ENCODE measurements at regions not wholly inside any gene's neighbourhood (a gene's known extent, or its start where the extent isn't known, plus 50 kb on each side); places are given as distances from the start of the nearest gene placed in this dataset.

DNA sequence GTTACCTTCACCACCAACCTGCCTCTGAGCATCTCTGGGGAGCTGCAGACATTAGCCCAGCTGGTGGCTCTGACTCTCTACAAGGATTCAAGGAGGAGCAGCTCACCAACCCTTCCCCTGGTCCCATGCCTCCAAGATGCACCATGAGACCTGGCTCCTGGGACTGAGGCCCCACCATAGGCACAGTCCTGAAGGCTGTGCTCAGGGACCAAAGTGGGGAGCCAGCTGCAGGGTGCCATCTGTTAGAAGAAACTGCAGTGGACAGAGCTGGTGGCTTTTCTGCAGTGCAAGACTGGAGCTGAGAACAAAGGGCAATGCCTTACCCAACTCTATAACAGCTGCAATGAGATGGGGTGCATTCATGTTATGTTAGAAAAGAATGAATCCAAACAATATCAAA, 581.6 kb downstream of the TCERG1L start:
- H3K27ac Mint-ChIP-seq: no peak overlapping the region
- H3K4me1 Mint-ChIP-seq: no peaks in the 10 kb centered on the region
- no peak overlapping the region for H3K4me3 Mint-ChIP-seq
- peaks cover 4% of the 10 kb centered on the region for H3K27me3 Mint-ChIP-seq
- H3K9me3 Mint-ChIP-seq: no peaks in the 10 kb centered on the region
- no peaks in the 10 kb centered on the region for H3K36me3 Mint-ChIP-seq

DNA sequence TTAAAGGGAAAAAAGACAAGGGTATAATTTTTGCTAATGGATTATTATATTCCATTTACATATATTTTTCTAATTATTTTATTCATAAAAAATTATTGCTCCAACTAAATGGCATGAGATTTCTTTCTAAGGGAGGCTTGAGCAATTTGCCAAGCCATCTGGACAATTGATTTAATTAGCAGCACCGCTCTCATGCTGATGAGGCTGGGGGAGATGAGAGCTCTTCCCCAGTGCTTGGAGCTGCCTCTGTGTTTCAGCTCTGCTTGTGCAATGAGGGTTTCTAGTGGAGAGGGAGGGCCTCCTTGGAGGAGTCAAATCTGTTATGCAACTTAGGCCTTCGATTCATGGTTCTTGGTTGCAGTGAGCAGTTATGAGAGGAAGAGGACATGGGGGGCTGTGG, 574.3 kb downstream of the TCERG1L start:
- no peak overlapping the region for H3K4me3 Mint-ChIP-seq
- H3K36me3 Mint-ChIP-seq: no peaks in the 10 kb centered on the region
- H3K4me1 Mint-ChIP-seq: no peaks in the 10 kb centered on the region
- H3K27me3 Mint-ChIP-seq: no peaks in the 10 kb centered on the region
- H3K27ac Mint-ChIP-seq: no peak overlapping the region
- no peaks in the 10 kb centered on the region for H3K9me3 Mint-ChIP-seq

DNA sequence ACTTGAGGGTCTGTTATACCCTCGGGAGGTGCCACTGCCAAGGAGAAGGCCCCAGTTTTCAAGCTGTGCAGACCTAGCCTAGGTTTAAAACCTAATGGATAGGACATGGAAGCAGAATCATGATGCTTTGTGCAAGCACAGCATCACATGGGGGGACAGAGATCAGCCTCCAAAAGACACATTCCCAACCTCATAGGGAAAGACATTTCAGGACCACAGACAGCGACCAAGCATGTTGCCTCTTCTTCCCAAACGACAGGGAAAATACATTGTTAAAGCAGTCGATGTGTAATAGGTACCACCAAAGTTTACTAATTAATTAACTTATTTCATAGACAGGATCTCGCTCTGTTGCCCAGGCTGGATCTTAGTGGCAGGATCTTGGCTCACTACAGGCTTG, 573.9 kb downstream of the TCERG1L start:
- Mint-ChIP-seq H3K27me3 (no peaks in the 10 kb centered on the region), H3K4me1 (no peaks in the 10 kb centered on the region), H3K36me3 (no peaks in the 10 kb centered on the region), H3K27ac (no peak overlapping the region), H3K4me3 (no peak overlapping the region), H3K9me3 (no peaks in the 10 kb centered on the region)

DNA sequence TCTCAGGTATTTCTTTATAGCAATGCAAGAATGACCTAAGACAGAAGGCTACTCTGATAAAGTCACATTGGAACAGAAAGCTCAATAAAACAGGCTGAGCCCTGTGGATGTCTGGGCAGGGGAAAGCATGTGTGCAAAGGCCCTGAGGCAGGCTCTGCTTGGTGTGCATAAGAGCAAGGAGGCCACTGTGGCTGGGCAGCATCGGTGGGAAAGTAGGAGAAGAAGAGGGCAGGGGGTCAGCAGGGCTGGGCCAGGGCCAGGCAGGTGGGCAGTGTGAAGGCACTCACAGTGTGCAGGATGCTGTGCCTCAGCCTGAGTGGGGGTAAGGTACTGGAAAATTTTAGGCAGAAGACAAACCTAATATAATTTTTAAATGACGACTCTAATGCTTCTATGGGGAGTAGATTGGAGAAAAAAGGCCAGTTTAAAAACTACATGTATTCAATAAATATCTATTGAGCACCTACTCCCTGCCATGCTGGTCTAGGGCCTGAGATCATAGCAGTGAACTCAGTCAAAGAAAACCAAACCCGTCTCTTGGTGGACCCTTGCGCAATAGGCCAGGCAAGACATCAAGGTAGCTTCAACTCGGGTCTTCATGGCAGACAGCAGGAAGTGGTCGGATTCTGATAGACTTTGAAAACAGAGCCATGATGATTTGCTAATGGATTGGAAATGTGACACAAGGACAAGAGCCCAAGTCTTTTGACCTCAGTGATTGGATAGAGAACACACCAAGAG, 572.3 kb downstream of the TCERG1L start:
- H3K27me3 Mint-ChIP-seq: peaks cover under 1% of the 10 kb centered on the region
- no peak overlapping the region for H3K4me3 Mint-ChIP-seq
- H3K36me3 Mint-ChIP-seq: no peaks in the 10 kb centered on the region
- no peaks in the 10 kb centered on the region for H3K4me1 Mint-ChIP-seq
- H3K27ac Mint-ChIP-seq: no peak overlapping the region
- no peaks in the 10 kb centered on the region for H3K9me3 Mint-ChIP-seq

DNA sequence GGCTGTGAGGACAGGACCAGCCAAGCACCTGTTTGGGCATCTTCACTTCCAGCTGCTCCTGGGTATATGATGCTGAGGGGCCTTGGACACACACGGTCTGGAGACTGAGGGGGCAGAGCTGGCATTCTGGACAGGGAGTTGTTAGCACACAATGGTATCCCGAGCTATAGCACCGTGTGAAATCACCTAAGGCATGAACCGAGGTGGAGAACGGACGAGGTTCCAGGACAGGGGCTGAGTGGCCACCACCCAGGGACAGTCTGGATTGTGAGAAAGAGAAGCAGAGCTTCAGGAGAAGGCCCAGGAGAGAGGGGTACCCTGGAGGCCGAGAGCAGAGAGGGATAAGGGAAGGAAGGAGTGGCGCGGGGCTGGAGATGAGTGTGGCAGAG, 571.8 kb downstream of the TCERG1L start:
- Mint-ChIP-seq H3K27me3 (peaks cover 1% of the 10 kb centered on the region), H3K4me3 (no peak overlapping the region), H3K4me1 (no peaks in the 10 kb centered on the region), H3K27ac (no peak overlapping the region), H3K9me3 (no peaks in the 10 kb centered on the region), H3K36me3 (no peaks in the 10 kb centered on the region)

DNA sequence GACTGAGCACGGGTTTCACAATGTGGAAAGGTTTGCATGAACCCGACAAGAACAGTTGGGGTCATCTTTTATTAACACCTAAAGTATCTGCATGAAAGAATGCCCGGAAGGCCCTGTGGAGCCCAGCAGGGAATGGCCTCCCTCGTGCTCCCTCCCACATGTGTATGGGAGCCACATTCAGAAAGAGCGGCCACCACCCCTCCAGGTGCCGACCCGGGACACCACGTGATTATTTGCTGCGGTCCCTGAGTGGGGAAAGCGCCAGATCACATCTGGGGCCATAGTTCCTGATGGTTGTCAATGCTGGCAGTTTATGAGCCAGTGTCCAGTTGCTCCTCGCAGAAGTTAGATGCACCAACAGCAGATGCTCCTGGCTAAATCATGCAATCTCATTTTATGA, 571.4 kb downstream of the TCERG1L start:
- Mint-ChIP-seq H3K9me3 (no peaks in the 10 kb centered on the region), H3K4me3 (no peak overlapping the region), H3K27ac (no peak overlapping the region), H3K36me3 (no peaks in the 10 kb centered on the region), H3K4me1 (no peaks in the 10 kb centered on the region), H3K27me3 (peaks cover 1% of the 10 kb centered on the region)

DNA sequence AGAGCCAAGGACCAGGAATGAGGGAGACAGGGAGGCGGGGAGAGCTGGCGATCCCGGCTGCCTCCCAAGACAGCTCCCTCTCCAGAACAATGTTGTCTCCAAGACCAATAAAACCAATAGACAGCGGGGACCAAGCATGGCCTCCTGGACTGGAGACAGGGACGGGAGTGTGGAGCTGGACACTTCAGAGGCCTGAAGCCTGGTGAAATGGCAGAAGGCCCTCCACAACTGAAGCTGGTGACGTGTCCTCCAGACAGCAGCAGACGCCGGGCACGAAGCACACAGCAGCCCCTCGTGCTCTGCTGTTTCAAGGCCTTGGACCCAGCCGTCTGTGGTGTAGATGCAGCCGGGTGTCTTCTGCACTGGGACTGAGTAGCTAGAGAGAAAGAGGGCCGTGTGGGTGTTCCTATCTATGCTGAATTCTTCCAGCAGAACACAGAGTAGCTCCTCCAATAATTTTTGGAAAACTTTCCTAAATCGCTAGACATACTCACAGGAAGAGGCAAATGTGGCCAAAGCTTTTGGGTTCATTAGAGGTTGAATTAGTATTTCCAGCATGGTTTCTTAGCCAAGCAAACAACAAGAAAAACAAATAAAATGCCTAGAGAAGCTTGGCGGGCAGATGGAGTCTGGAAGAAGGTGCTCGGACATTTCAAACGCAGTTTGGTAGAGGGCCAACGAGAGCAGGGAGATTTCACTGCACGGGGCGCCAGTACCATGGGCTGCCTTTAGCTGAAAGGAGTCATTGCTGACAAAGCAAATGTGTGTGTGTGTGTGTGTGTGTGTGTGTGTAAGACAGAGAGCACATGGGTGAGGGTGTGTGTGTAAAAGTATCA, 570.4 kb downstream of the TCERG1L start:
- Mint-ChIP-seq H3K27me3 (peaks cover 1% of the 10 kb centered on the region), H3K4me3 (no peak overlapping the region), H3K9me3 (no peaks in the 10 kb centered on the region), H3K36me3 (no peaks in the 10 kb centered on the region), H3K27ac (no peak overlapping the region), H3K4me1 (no peaks in the 10 kb centered on the region)

DNA sequence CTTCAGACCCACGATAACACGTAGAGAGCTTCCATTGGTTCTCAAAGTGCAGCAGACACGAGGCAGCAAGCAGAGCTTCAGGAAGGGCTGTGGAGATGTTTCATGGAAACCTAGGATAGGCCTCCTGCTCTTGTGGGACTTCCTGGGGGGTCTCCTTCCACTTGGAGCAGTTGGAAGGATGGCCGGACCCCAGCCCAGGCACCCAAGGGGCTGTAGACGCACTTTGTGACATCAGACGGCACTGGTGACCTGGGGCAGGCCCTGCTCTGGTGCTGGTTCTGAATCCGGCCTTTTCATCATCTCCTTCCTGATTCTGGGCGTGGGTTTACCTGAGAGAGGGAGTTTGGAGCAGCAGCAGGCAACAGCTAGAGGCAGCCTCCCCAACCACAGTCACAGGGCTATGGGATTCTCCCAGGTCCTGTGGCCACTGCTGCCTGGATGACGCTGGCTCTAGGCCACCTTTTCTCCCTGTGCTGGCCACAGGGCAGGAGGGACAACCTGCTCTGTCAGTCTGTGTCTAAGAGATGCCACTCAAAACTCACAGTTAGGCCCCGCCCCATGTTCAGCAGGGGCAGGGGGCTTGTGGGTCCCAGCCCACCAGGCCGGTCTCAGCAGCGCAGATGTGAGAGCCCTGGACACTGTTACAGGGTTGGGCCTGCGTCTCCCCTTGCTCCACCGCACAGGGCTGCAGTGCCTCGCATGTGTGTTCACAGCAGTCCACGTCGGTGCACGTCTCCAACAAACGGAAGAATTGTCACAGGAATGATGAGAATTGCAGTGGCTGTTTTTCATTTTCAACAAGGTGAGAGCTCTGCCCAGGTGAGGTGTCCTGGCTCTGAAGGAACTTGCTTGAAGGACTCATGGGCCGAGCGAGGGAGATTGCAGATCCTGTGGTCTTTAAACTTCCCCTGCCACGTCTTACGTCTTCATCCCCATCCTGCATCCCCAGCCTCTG, 569.3 kb downstream of the TCERG1L start:
- H3K4me3 Mint-ChIP-seq: no peak overlapping the region
- H3K4me1 Mint-ChIP-seq: no peaks in the 10 kb centered on the region
- H3K36me3 Mint-ChIP-seq: no peaks in the 10 kb centered on the region

DNA sequence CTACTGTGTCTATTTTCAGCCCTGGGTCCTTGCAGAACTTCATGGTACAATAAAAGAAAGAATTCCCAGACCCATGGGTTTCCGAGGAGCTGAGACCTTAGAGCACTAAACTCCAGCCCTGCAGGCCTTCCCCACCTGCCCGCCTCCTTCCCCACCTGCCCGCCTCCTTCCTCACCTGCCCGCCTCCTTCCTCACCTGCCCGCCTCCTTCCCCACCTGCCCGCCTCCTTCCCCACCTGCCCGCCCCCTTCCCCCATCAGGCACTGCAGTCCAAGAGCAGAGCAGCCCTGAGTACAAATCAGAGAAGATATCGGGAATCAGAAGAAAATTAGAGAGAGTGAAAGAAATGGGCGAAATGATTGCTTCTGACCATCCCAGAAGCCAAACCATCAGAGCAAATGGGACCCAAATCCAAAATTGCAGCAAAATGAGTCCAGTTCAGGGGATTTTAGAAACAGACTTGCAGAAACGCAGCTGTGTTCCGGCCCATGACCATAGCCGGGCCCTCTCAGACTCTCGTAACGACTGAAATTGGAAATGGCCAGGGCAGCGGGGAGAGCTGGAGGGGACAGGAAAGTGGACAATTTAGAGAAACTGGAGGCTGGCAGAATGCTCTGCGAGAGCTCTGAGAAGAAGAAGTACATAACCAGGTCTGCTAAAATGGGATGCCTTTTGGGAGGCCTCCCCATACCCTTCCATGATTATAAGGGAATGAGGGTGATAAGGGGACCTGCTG, 568.4 kb downstream of the TCERG1L start:
- Mint-ChIP-seq H3K27ac (no peak overlapping the region), H3K27me3 (peaks cover 1% of the 10 kb centered on the region), H3K36me3 (no peaks in the 10 kb centered on the region), H3K4me3 (no peak overlapping the region), H3K4me1 (no peaks in the 10 kb centered on the region), H3K9me3 (no peaks in the 10 kb centered on the region)

More for the DNA sequence above, 569.3 kb downstream of the TCERG1L start:
- Mint-ChIP-seq H3K27ac (no peak overlapping the region), H3K27me3 (peaks cover 1% of the 10 kb centered on the region), H3K9me3 (no peaks in the 10 kb centered on the region)

DNA sequence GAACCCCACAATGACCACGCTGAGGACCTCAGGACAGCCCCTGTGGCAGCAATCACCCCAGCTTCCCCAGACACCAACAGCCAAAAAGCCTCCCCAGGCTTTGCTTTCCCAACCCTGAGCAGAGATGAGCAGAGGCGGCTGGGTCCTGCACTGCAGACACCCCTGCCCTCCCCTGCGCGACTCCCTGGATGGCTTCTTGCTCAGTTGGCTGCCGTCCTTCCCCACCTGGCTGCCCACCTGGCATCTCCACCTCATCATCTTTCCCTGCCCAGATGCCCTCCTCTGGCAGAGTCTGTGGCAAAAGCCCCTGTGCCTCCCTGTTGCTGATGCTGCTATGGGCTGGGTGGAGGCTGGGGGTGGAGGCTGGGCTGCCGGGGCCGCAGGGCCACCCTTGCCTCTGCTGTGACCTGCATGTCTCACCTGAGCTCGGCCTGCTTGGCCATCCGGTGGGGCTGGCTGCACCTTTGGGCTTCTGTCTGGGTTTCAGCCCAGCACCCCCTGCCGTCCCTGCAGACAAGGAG, 567.7 kb downstream of the TCERG1L start:
- Mint-ChIP-seq H3K4me1 (no peaks in the 10 kb centered on the region), H3K4me3 (no peak overlapping the region), H3K9me3 (no peaks in the 10 kb centered on the region), H3K27ac (no peak overlapping the region), H3K27me3 (peaks cover 1% of the 10 kb centered on the region), H3K36me3 (no peaks in the 10 kb centered on the region)

DNA sequence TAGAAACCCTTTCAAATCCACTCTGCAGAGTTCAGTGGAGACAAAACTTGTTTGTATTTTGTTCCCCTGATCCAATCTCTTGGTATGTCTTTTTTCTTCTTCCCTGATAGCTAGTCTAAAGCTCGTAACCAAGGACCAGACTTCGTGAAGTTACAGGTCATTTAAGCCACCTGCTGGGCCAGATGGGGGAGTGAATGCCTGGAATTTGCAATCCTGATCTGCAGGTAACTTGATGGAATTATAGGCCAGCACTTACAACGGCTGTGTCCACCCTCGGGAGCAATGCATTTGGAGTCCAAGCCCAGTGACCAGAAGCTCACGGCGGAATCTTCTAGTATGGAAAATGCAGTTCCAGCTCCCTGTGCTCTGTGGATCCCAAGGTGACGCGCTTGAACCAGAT, 566.9 kb downstream of the TCERG1L start:
- H3K4me1 Mint-ChIP-seq: no peaks in the 10 kb centered on the region
- peaks cover 1% of the 10 kb centered on the region for H3K27me3 Mint-ChIP-seq
- H3K36me3 Mint-ChIP-seq: no peaks in the 10 kb centered on the region
- no peaks in the 10 kb centered on the region for H3K9me3 Mint-ChIP-seq
- no peak overlapping the region for H3K4me3 Mint-ChIP-seq
- no peak overlapping the region for H3K27ac Mint-ChIP-seq

DNA sequence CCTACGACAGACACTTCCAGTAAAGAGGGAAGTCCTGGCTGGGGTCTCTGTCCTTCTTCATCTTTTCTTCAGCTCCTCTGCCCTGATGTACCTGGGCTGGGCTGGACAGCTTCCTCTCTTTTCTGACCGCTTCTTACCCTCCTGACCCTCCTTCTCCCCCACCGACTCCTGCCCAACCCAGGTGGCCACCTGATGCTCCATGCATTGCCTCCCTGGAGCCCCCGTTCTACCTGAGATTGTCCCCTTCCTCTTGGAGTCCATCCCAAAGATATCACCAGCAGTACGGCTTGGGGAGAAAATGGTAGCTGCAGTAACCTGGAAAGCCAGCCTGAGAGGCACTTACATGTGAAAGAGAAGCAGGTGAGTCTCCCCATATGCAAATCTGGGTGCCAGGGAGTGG, 566.3 kb downstream of the TCERG1L start:
- no peak overlapping the region for H3K4me3 Mint-ChIP-seq
- no peaks in the 10 kb centered on the region for H3K4me1 Mint-ChIP-seq
- H3K36me3 Mint-ChIP-seq: no peaks in the 10 kb centered on the region
- H3K9me3 Mint-ChIP-seq: no peaks in the 10 kb centered on the region
- H3K27ac Mint-ChIP-seq: no peak overlapping the region
- peaks cover 1% of the 10 kb centered on the region for H3K27me3 Mint-ChIP-seq

DNA sequence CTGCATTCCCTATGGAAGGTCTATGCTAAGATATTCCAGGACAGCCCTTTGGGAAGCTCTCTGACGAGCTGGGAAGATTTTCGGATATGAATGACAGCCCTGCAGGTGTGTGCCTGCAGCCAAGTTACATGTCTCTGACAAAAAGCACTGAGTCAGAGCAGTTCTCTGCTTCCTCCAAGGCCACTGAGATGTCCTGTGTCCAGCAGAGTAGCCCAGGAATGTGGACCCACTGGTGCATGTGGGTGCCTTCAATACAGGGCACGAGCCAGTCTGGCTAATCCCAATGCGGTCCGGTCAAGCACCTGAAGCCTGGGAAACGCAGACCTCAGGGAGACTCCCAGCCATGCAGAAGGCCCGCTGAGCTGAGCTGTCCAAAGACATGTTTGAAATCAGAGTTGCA, 565.7 kb downstream of the TCERG1L start:
- no peak overlapping the region for H3K4me3 Mint-ChIP-seq
- H3K36me3 Mint-ChIP-seq: no peaks in the 10 kb centered on the region
- H3K4me1 Mint-ChIP-seq: no peaks in the 10 kb centered on the region
- peaks cover 1% of the 10 kb centered on the region for H3K27me3 Mint-ChIP-seq
- no peak overlapping the region for H3K27ac Mint-ChIP-seq
- no peaks in the 10 kb centered on the region for H3K9me3 Mint-ChIP-seq

DNA sequence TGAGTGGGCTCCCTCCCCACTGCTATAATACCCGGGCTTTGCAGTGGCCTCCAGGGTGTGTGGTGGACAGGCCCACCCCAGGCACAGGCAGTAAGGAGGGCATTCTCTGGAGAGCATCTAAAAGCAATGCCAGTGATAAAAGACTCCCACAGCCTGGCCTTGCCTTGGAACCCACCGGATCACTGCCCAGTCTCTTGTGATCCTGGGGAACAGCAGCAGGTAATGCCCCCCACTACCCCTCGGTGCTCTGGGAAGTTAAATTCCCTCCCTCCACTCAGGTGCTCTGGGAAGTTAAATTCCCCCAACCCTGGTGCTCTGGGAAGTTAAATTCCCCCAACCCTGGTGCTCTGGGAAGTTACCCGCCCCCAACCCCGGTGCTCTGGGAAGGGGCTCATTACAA, 565.2 kb downstream of the TCERG1L start:
- Mint-ChIP-seq H3K4me1 (no peaks in the 10 kb centered on the region), H3K36me3 (no peaks in the 10 kb centered on the region), H3K4me3 (no peak overlapping the region), H3K9me3 (no peaks in the 10 kb centered on the region), H3K27me3 (peaks cover 1% of the 10 kb centered on the region), H3K27ac (no peak overlapping the region)

DNA sequence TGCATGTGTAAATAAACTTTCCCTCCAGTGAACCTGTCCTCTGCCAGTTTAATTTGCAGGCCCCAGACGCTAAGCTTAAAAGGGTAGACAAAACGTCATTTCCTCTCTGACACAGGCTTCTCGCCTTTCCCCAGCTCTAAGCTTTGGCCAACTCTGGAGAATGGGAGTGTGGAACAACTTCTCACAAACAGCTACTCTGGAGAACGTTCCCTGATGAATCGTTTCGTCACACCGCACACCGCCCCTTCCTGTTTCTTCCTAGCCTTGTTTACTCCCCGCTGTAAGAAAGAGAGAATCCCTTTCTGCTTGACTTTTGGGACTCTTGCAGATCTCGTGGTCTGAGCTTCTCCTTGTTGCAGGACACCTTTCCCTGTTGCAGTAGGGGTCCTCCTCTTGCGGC, 564.2 kb downstream of the TCERG1L start:
- Mint-ChIP-seq H3K4me1 (no peaks in the 10 kb centered on the region), H3K27me3 (peaks cover 1% of the 10 kb centered on the region), H3K27ac (no peak overlapping the region), H3K9me3 (no peaks in the 10 kb centered on the region), H3K4me3 (no peak overlapping the region), H3K36me3 (no peaks in the 10 kb centered on the region)

Data from activated naive CD4-positive, alpha-beta T cell treated with anti-CD3 and anti-CD28 coated beads, Interleukin-2, amount 50 U/mL, for 24 hours (primary cell).